ENCODE measurements at regions not wholly inside any gene's neighbourhood (a gene's known extent, or its start where the extent isn't known, plus 50 kb on each side); places are given as distances from the start of the nearest gene placed in this dataset.

DNA sequence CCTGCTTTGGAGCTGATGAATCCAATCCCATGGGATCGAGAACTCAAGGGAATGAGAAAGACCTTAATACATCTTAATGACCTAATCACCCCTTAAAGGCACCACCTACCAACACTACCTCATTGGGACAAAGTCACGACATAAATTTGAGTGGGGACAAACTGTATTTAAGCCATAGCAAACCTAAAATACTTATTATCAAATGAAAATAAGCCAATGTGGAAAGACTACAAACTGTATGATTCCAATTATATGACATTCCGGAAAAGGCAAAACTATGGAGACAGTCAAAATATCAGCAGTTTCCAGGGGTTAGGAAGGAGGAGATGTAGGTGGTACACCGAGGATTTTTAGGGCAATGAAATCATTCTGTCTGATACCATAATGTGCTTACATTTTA is 53.3 kb upstream of the NCOA3 start:
- Histone ChIP-seq H3K9me3 (no peaks in the 10 kb centered on the region), H3K4me1 (no peaks in the 10 kb centered on the region), H3K27me3 (no peaks in the 10 kb centered on the region), H3K27ac (no peak overlapping the region), H3K4me3 (no peak overlapping the region), H3K36me3 (no peaks in the 10 kb centered on the region)
- intact Hi-C loops (cut with DNase I) = no loop called here
- TF ChIP-seq, protein P1, sequence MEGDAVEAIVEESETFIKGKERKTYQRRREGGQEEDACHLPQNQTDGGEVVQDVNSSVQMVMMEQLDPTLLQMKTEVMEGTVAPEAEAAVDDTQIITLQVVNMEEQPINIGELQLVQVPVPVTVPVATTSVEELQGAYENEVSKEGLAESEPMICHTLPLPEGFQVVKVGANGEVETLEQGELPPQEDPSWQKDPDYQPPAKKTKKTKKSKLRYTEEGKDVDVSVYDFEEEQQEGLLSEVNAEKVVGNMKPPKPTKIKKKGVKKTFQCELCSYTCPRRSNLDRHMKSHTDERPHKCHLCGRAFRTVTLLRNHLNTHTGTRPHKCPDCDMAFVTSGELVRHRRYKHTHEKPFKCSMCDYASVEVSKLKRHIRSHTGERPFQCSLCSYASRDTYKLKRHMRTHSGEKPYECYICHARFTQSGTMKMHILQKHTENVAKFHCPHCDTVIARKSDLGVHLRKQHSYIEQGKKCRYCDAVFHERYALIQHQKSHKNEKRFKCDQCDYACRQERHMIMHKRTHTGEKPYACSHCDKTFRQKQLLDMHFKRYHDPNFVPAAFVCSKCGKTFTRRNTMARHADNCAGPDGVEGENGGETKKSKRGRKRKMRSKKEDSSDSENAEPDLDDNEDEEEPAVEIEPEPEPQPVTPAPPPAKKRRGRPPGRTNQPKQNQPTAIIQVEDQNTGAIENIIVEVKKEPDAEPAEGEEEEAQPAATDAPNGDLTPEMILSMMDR (IDR thresholded peaks at IDR 0.05) = no peak
- WGBS, 2 donors = 77 to 78% methylated on average over 4 of the region's 4 CpGs
- no peak for DNase-seq
- FAIRE-seq = no peak
- no peak for ATAC-seq

- intact Hi-C loops (cut with DNase I) = no loop called here
- no peak overlapping the region for H3K4me3 ChIP-seq
- TF ChIP-seq, protein P1 (IDR thresholded peaks at IDR 0.05) = no peak
- WGBS, 2 donors = 85 to 96% methylated on average over 3 of the region's 3 CpGs
- ATAC-seq (no peak), FAIRE-seq (no peak), DNase-seq (no peak)
- H3K9me3 ChIP-seq = no peaks in the 10 kb centered on the region
- H3K27me3 ChIP-seq = no peaks in the 10 kb centered on the region
- H3K4me1 ChIP-seq = no peaks in the 10 kb centered on the region
- no peaks in the 10 kb centered on the region for H3K36me3 ChIP-seq
- no peak overlapping the region for H3K27ac ChIP-seq
These were observed 50.1 kb upstream of the NCOA3 start for GRCh38 chr20:47451602-47451904.
